ENCODE measurements at regions not wholly inside any gene's neighbourhood (a gene's known extent, or its start where the extent isn't known, plus 50 kb on each side); places are given as distances from the start of the nearest gene placed in this dataset.
A peak's percentile ranks its signal among the peaks of the same experiment; 100 is the strongest.

DNA sequence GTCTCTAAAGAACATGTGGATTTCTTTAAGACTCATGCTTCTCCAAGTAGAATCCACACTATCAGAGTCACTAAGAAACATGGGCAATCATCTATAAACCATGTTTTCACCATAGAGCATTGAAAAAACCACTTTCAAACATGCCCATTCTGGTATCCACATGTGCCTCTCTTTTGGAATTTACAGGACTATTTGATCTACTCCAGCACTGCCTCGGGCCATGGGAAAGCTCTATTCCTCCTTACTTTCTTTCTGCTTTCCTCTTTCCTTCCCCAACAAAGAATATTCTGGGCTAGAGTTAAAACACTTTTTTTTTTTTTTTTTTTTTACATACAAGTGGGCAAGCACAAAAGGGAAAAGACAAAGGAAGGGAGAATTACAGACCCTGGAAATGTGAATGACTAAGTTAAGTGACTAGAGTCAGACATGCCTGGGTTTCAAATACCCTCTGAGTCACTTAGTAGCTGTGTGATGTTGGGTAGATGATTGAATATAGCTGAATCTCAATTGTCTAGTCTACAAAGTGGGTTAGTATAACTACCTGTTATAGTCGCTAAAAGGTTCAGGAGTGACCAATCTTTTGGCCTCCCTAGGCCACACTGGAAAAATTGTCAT is 847.7 kb upstream of the INTU start:
- Histone ChIP-seq H3K4me3 (no peak overlapping the region), H3K27ac (no peak overlapping the region)

DNA sequence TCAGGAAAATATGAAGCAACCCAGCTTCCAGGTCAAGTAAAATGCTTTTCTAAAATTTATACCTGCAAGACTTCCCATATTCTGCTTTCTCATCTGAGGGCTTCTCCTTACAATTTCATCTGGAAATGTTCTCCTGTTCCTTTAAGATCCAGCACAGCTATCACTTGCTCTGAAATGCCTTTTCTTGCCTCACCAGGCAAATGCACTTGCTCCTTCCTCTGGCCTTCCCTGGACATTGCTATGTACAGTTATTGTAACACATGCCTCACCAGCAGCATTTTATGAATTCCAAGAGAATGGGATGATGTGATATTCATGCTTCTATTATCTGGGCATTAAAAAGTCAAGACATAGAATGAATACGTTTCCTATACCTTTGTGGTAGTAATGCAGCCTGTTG is 842.1 kb upstream of the INTU start:
- Histone ChIP-seq H3K27ac (no peak overlapping the region), H3K4me3 (no peak overlapping the region)

DNA sequence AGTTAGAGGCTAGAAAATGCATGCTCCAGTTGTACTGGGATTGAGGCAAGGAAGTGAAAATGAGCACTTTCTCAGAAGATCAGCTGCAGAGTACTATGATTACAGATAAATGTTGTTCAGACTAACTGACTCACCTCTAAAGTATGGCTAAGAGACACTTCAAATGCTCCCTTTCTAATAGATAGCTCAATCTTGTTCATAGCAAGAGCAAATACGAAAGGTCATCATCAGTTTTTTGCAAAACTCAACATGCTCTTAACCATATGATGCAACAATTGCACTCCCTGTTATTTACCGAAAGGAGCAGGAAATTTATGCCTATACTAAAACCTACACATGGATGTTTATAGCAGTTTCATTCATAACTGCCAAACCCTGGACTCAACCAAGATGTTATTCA is 838.4 kb upstream of the INTU start:
- Histone ChIP-seq H3K27ac (no peak overlapping the region), H3K4me3 (no peak overlapping the region)

- H3K27ac ChIP-seq, result no peak overlapping the region
- H3K4me3 ChIP-seq, result no peak overlapping the region
Measured at GRCh38 chr4:126798214-126798613, 834.5 kb upstream of the INTU start.

GRCh38 chr4:126799416-126799815 is 833.3 kb upstream of the INTU start:
- Histone ChIP-seq H3K27ac (peak overlapping the region in 1 of 21 experiments; percentile 3), H3K4me3 (no peak overlapping the region)

DNA sequence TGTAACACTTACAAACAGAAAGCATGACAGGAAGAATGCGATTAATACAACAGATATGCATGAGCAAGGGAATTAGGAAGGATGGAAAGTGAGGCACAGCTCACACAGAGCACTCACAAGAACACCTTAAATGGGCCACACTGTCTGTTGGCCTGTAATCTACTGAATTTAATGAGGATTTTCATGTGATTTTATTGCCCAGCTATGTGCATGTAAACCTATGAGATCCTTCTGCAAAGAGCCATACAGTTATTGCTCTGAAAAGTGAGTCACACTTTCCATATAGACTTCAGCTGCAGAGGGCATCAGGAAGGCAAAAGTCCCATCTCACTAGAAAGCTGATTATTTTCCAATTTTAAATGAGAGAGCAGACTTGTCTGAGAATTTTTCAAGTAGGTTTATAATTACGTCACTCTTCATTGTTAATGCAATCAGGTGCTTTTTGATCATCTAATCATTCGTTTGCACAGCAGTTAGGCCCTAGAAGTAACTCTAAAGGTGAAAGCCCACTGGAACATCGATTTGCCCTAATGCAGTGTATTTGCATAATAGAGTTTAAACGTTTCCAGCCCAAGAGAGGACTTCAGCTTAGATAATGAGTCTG is 832.7 kb upstream of the INTU start:
- H3K27ac ChIP-seq, result peak overlapping the region in 1 of 21 experiments; percentile 3

DNA sequence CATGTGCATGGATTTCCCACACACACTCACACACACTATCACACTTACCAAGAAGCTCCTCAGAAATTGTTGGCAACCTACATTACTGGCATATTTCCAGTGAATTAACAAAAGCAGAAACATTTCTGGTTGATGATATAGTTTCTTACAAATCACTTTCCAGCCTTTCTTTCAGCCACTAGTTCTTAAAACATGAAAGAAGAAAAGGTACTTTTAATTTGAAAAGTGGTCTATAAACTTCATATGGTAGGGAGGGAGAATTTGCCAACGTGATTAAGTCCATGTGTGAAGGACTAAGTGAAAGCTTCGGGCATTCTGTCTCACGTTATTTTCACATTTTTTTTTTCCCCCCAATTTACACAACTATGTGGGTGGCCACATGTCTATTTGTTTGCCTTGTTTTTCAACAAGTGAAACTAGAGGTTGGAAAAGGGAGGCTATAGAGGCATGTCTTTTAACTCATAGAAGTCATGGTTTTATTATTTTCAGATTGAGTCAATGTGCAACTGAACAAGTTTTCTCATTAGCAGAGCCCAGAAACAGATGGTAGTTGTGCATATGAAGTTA is 832.1 kb upstream of the INTU start:
- no peak overlapping the region for H3K27ac ChIP-seq
- H3K4me3 ChIP-seq, result no peak overlapping the region

More for the DNA sequence above, 832.7 kb upstream of the INTU start:
- H3K4me3 ChIP-seq, result no peak overlapping the region

GRCh38 chr4:126807132-126807531 is 825.6 kb upstream of the INTU start:
- H3K4me3 ChIP-seq, result no peak overlapping the region
- no peak overlapping the region for H3K27ac ChIP-seq

- Histone ChIP-seq H3K4me3 (no peak overlapping the region), H3K27ac (no peak overlapping the region)
Measured at GRCh38 chr4:126812076-126812475, 820.7 kb upstream of the INTU start.

GRCh38 chr4:126820631-126821030 is 812.1 kb upstream of the INTU start:
- no peak overlapping the region for H3K27ac ChIP-seq
- H3K4me3 ChIP-seq, result no peak overlapping the region

DNA sequence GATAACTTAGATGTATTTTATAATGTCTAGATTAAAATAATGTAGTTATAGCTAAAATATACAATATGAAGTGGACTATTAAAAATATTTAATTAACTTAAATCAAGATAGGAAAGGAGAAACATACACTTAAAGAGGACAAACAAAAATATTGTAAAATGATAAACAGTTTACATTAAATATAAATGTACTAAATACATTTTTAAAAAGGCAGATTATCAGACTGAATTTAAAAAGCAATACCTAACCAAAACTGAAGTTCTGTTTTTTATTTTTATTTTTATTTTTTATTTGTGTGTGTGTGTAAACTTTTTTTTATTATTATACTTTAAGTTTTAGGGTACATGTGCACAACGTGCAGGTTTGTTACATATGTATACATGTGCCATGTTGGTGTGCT is 811.6 kb upstream of the INTU start:
- Histone ChIP-seq H3K4me3 (no peak overlapping the region), H3K27ac (no peak overlapping the region)

DNA sequence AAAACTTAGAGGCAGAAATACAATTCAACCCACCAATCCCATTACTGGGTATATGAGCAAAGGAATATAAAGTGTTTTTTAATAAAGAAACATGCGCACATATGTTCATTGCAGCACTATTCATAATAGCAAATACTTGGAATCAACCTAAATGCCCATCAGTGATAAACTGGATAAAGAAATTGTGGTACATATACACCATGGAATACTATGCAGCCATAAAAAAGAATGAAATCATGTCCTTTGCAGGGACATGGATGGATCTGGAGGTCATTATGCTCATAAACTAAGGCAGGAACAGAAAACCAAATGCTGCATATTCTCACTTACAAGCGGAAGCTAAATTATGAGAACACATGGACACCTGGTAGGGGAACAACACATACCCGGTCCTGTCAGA is 807.7 kb upstream of the INTU start:
- no peak overlapping the region for H3K27ac ChIP-seq

DNA sequence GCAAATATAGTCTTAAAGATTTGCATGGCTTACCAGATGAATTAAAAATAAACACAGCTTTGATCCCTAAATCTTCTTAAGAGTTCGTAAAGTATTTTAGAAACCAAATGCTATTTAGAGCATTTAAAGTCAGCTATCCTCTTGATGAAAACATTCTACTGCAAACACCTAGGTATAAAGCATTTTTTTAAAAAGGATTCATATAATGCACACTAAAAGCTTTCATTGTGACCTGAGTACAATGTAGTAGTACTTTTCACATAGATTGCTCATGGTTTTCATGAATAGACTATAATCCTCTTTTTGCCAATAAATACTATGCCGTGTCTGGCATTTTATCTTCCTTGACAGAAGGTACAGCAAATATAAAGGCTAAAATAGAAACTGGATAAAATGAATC is 805.1 kb upstream of the INTU start:
- Histone ChIP-seq H3K4me3 (no peak overlapping the region), H3K27ac (no peak overlapping the region)

More for the DNA sequence above, 807.7 kb upstream of the INTU start:
- H3K4me3 ChIP-seq, result no peak overlapping the region

- Histone ChIP-seq H3K27ac (no peak overlapping the region), H3K4me3 (no peak overlapping the region)
Measured at GRCh38 chr4:126834854-126835253, 797.9 kb upstream of the INTU start.

- no peak overlapping the region for H3K4me3 ChIP-seq
- no peak overlapping the region for H3K27ac ChIP-seq
Measured at GRCh38 chr4:126838941-126839679, 793.6 kb upstream of the INTU start.

DNA sequence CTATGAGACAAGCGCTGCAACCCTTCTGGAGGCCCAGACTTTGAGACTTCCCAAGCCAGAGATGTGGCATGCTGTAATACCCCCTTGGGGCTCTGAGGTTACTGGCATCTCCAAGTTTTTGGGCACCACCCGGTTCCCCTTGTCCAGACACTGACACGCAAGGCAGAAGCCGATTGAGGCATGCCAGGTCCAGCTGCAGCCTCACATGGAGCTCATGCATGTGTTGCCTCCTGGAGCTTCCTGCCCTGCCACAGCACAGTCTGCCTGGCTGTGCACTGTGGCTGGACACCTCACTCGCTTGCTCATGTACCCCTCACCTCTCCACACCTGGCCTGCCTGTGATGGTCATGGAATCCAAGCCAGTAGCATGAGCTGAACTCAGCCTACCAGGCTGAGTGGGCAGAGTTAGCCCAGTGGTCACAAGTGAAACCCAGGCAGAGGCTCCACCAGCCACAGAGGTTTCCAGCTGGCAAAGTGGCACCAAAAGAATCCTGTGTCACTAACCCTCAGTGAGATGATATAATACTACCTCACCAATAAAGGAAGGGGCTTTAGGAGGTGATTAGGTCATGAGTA is 789.2 kb upstream of the INTU start:
- H3K4me3 ChIP-seq, result no peak overlapping the region
- no peak overlapping the region for H3K27ac ChIP-seq

DNA sequence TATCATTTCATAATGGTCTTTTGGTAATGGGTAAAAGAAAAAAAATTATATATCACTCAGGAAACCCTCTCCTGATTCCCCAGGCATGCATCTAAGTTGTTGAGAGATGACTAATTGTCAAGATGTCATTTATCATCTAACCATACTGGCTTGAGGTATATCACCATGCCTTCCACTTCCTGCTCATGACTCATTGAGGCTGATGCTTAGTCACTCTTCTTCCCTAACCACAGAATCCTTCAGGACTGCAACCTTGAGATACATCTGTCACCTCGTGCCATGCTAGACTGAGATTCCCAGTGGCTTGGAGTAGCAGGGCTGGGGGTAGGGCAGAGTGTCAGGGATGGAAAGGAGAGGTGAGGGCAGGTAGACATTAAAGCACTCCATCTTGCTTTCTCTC is 782.5 kb upstream of the INTU start:
- no peak overlapping the region for H3K4me3 ChIP-seq
- no peak overlapping the region for H3K27ac ChIP-seq

DNA sequence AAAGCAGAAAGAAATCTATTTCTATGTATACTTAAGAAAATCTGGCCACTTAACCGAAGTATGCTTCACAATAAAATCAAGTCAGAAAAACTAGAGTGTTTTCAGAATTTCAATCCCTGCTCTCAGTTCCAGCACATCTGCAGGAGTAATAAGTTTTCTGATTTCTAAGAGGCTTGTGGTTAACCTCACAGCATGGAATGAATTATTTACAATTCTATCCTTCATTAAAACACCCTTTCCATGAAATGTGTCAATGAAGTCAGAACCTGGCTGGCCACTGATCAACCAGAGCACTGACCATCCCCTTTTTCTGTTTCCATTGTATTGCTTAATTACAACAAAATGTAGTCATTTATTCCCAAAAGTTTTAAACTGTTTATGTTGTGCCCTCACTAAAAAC is 781.4 kb upstream of the INTU start:
- Histone ChIP-seq H3K4me3 (no peak overlapping the region), H3K27ac (no peak overlapping the region)

- Histone ChIP-seq H3K4me3 (no peak overlapping the region), H3K27ac (no peak overlapping the region)
Measured at GRCh38 chr4:126853715-126854114, 779.0 kb upstream of the INTU start.

- Histone ChIP-seq H3K4me3 (no peak overlapping the region), H3K27ac (no peak overlapping the region)
Measured at GRCh38 chr4:126856906-126857305, 775.9 kb upstream of the INTU start.

- Histone ChIP-seq H3K27ac (no peak overlapping the region), H3K4me3 (no peak overlapping the region)
Measured at GRCh38 chr4:126859314-126859713, 773.4 kb upstream of the INTU start.
